Fibroblast of the conjunctiva (primary cell): ENCODE measurements at regions not wholly inside any gene's neighbourhood (a gene's known extent, or its start where the extent isn't known, plus 50 kb on each side); places are given as distances from the start of the nearest gene placed in this dataset.

Source experiments
- DNase-seq: peaks from one replicate; pipeline ENCODE4 v3.0.0-alpha.2; 2010; ENCODE audit warnings: low read depth

DNA sequence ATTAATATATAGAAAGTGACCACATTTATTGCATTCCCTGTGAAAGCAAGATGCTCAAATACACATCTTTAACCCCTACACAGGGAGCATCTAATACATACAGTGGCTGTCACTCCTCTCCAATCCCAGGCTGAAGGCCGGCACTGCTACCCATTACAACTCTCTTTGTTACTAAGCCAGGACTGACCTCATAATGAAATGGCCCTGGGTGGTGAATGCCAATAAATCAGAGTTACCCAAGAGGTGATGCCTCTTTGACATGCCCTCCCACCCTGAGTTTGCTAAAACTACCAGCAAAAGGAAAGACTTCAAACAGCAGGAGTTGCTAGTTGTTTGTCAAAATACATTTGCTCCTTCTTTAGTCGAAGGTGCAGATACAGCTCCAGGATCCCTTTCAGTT, 214.2 kb downstream of the FOXA2 start:
- DNase-seq, result no peak

DNA sequence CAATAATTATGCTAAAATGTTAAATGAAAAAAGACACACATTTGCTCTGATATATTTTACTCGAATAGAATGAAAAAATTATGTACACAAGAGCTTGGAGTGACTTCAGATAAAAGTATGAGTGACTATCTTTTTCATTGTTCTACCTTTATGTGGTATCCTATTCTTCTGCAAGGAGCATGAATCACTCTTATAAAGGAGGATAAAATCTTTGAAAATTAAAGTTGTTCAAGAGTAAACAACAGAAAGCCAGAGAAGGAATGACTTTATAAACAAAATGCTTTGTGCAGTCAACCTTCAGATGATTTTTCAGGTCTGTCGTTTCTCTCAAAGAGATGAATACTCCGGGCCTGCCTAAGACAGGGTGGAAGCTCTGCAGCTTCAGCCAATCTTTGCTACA, 215.3 kb downstream of the FOXA2 start:
- no peak for DNase-seq

DNA sequence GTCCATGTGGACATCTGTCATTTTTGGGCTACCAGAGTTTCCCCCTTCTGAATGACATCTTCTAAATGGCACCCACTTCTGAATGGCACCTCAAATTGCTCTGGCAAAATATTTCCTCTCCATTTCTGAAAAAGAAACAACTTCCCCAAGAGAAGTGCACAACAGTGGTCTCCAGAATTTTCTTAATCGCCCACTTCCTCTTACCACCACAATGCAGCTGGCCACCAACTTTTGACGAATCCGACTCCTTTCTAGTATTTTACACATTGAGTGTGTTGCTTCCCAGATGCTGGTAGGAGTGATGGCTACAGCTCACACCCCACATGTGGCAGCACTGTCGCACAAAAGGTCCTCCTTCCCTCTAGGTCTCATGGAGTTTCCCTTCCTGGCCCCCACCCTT, 216.1 kb downstream of the FOXA2 start:
- DNase-seq, result no peak

DNA sequence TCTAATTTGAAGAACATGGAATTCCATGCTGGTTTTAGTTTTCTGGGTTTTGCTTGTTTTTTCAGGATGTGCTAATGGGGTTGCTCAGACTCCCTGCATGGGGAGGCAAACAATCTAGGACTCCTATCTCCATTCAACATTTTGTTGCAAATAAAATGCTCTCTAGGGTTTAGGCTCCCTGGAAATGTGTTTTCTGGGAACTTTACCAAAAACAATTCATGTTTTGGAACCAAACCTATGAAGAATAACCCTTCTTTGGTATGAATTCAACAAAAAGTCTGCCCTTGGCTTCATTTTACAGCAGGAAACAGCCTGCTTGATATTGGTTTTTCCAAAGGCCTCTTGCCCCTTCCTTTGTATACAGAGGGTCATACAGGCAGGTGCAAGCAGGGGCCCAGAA, 217.7 kb downstream of the FOXA2 start:
- DNase-seq, result no peak

DNA sequence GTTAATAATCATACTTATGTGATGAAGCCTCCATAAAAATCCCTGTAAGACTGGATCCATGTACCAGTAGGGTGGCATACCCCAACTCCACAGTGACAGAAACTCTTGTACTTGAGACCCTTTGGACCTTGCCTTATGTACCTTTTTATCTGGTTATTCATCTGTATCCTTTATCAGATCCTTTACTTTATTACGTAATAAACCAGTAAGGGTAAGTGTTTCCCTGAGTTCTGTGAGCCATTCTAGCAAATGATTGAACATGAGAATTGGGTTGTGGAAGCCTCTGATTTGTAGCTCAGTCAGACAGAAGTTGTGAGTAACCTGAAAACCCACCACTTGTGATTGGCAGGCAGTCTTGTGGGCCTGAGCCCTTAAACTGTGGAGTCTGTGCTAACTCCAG, 229.7 kb downstream of the FOXA2 start:
- no peak for DNase-seq

DNA sequence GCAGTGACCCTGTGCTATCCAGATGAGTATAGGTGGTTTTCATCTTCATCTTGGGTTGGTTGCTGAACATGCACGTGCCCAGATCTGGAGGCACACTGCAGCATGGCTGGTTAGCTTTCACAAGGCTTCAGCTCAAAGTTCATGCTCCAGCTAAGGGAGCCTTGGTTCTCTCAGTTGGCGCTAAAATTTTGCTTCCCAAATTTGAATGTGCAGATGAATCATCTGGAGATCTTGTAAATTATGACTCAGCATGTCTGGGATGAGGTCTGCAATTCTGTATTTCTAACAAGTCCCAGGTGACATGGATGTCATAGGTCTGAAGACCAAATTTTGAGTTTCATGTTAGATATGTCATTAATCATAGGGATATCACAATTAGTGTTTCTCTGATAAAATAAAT, 230.8 kb downstream of the FOXA2 start:
- DNase-seq, result no peak

DNA sequence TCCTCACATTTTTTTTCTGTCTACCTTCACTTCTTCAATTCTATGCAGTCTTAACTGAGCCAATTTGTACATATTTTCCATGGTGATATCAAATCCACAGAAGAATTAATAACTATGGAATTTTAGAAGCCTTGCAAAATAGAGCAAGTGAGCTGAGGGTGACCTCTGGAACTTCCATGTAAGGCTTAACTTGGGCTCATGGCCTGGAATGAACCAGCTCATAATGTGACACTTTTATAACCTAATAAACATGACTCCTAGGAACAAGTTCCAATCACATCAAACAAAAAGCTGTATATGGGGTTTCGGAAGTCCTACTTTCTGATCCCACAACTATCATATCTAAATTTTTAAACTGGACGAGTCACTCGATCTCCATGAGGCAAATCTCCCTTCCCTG, 232.4 kb downstream of the FOXA2 start:
- DNase-seq, result no peak

DNA sequence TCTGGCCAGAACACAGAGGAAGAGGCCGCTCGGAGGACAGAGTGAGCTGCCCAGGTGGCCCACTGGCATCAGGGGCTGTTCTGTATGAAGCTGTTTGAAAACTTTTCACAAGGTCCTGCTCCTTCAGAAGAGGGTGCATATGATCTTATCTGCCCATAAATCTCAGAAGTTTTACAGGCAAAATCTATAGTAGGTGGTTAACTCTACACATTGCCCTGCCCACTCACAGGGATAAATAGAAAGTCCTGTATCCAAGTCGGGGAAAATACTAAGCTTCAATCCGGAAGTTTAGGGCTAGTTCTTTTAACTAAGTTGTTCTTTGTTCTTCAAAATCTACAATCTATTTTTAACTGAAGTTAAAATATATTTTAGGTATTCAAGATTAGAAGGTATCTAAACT, 233.7 kb downstream of the FOXA2 start:
- no peak for DNase-seq

DNA sequence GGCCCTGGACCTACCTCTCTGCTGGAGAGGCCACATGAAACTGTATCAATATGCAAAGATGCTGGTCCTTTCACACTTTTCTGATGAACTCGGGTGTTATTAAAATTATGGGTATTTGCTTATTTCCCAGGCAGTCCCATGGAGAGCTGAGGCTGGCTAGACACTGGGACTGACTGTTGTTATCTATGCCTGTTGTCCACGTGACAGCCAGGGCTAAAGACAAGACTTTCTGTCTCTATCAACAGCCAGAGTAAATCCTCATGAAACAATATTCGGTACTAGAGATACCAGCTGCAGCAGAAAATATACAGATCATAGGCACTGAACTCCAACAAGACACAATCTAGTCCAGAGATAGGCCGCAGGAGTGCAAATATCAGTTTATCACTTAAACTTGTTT, 236.4 kb downstream of the FOXA2 start:
- no peak for DNase-seq

DNA sequence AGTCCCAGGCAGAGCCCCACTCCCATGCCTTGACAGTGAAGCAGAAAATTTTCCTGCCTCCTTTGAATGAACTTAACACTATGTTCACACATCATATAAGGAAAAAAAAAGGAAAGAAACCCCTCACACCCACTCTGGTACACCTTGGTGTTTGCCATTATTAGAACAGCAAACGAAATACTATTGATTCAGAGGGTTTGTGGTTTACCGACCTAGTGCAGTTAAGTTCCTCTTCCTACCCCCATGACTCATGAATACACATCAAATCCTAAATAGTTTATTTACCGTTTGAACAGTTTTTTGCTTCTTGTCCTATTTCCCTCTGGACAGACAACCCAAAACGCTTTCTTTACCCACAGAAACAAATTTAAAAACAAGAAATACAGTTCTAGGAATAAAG, 237.7 kb downstream of the FOXA2 start:
- no peak for DNase-seq

DNA sequence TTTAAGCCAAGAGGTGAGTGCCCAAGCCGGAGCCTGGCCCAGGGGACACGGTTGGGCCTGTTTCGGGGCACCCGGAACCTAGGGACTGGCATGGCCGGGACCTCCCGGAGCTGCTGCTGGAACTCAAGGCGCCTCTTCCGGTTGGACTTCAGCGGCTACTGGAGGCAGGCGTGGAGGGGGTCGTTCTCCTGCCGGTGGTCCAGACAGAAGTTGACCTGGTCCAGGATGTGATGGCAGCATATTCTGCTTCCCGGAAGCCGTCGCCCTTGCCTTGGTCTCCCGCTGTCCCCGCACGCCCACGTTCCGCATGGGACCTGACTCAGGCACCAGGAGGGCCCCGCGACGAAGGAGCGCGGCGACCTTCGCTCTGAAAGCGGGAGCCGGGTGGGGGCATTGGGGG, 240.8 kb downstream of the FOXA2 start:
- DNase-seq, result no peak

DNA sequence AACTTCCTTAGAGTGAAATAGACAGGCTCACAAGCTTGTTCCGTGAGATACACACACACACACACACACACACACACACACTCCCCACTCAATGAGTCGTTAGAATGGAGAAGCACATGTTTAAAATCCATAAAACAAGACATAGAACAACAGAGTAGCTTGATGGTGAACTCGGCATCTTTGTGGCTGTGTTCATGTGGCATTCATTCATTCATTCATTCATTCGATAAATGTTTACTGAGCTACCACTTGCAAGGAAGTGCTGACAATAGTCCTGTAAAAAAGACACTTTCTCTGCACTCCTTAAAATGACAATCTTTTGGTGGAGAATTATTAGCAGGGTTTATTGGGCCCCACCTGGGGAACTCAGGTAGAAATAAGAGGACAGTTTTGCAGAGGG, 242.0 kb downstream of the FOXA2 start:
- no peak for DNase-seq

DNA sequence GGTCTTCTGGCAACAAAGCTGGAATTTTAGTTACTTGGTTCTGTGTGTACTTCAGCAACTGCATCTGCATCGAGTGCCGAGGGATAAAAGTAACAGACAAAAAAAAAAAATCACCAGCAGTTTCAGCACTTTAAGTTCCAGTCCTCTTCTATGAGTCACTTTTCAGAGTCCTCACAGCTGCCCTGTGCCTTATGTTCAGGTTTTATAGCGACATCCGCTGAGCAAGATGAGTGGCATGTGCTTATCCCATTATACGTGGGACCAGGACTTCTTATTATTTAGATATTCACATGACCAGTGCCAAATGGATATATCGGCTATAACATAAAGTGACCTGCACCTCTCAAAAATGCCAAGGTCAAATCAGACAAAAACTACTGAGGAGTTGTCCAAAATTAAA, 242.9 kb downstream of the FOXA2 start:
- DNase-seq, result no peak

DNA sequence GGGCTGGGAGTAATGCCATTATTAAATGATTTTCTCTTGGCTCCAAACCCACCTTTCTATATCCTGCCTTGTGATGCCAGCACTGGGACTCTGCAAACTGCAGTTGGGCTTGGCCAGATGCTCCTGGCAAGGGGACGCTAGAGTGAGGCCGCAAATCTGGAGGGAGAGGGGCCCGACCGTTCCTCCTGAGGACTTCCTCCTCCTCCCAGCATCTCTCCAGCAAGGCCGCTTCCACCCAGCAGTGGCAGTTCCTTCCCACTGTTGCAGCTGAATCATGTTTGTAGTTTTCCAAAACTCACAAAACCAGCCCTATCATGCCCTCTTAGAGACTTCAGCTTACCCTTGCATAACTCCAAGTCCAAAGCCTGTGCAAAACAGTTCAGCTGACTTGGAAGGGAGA, 244.4 kb downstream of the FOXA2 start:
- DNase-seq, result no peak

DNA sequence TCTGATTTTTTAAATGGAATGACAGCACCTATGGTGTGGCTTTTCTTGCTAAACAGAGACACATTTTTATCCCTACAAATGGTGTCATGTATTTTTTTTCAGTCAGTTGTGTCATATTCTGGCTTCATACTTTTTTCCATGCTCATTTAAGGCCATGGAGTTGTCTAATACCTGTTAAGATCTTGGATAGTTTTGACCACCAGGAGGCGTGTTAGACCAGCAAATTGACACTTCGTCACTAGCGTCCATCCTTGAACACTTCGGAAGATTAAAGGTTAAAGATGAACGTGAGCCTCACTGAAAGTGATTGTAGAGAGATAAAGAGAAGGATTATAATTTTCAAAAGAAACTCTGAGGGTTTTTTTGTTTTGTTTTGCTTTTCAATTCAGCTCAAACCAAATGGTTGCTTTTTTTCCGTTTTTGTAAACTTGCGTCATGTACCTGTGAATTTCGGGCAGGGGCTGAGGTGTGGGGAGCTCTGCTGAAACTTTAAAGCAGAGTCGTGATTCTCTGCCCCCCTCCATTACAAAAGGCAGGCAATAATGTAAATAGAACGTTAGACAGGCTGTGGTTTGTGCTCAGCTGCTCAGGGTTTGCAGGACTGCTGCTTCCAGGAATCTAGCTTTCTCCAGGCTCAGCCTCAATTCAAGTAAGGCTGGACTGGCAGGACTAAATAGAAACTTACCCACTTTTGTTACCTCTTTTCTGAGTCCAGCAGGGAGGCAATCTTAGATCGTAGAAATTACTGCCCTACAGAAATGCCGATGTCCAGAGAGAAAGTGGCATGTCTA, 245.1 kb downstream of the FOXA2 start:
- DNase-seq, result peak; percentile 46

DNA sequence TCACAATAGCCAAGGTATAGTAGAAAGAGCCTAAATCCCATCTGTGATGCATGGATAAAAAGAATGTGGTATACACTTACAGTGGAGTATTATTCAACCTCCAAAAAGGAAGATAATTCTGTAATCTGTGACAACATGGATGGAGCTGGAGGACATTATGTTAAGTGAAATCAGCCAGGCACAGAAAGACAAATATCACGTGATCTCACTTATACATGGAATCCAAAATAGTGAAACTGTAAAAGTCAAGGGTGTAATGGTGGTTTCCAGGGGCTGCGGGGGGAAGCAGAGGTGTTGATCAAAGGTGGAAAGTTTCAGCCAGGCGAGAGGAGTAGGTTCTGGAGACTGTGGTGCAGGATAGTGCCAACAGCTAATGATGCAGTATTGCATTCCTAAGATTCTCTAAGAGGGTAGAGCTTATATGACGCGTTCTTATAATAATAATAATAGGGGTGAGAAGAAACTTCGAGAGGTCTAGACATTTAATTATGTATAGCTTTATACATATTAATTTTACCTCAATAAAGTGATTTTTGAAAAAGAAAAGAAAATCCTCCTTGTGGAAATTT, 246.1 kb downstream of the FOXA2 start:
- DNase-seq, result no peak

DNA sequence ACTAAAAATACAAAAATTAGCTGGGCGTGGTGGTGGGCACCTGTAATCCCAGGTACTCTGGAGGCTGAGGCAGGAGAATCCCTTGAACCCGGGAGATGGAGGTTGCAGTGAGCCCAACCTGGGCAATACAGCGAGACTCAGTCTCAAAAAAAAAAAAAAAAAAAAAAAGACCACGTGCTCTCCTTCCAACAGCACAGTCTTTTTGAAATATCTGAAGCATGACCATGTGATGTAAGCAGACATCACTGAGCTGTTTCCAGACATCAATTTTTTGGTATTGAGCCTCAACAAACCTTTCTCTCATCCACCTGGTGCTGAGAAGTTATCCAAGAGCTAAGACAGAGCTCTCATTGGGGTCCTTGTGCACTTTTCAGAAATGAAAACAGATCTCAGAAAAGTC, 249.2 kb downstream of the FOXA2 start:
- DNase-seq, result no peak

DNA sequence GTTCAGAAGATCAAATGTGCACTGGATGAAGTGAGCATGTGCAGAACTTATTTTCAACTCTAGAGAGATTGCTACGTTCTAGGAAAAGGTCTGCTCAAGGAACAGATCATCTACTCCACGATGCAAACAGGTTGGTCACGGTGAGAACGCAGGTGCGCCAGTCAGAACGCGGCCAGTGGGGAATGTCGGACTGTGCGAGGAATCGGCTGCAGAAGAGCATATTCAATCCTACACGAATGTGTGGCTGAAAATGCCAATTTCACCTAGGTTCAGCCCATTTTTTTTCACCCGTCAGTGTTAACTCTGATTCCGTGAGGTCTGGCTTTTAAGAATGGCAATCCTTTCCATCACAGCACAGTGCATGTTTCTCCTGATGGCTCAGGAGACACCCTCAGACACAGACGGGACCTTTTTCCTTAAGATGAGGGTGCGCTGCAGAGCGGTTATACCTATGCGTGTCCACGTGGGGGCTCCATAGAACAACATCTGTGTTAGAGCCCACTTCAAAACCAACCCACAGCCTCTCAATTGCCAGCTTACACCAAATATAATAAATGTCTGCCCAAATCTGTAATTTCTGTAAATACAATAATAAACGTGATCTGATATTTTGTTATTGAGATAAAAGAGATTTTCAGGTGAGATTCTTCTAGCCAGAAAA, 250.4 kb downstream of the FOXA2 start:
- peak; percentile 27 for DNase-seq

DNA sequence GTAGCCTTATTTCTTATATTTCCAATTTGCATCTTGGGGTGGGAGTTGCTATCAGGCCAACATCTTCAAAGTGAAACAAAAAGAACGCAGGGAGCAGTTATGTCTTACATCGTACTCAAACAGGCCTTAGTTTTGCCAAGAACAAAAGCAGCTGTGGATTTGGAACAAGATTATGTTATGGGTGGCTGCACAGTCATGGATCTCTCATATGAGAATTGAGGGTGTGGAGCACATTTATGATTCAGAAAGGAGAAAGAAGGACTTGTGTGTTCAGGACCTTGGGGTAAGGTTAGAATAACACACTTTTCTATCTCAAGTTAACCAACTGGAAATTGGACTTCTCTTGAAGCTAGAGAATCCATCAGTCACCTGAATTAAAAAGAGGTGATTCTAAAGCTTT, 259.9 kb downstream of the FOXA2 start:
- no peak for DNase-seq

DNA sequence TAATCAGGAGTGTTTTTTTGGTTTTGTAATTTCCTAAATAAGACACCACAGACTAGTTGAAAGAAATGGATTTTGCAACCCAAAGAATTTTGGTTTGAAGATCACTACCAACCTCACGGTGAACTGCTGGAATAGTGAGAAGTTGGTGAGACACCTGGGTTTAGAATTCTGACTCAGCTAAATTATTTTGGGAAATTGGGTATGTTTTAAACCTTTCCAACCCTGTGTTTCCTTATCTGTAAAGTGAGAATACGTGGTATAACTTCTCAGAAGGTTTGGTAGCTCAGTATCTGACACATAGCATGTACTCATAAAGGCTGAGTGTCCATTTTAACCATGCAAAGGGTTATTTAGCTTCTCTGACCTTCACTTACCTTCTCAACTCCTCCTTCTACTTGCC, 261.9 kb downstream of the FOXA2 start:
- no peak for DNase-seq

DNA sequence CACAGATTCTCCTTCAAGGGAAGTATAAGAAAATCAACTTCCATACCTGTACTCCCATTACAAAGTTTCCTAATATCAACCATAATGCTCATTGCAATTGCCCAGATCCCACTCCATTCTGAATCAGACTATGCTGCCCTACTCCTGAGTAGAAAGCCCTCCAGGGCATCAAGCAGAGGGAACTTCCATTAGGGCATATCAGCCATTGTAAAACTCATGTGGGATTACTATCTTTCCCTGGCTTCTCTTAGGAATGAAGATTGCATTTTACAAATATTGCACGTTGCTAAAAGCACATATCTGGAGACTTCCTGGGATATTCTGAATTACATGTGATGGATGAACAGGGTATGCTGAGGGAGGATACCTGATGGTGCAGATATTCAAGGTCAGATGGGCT, 263.2 kb downstream of the FOXA2 start:
- DNase-seq, result no peak

DNA sequence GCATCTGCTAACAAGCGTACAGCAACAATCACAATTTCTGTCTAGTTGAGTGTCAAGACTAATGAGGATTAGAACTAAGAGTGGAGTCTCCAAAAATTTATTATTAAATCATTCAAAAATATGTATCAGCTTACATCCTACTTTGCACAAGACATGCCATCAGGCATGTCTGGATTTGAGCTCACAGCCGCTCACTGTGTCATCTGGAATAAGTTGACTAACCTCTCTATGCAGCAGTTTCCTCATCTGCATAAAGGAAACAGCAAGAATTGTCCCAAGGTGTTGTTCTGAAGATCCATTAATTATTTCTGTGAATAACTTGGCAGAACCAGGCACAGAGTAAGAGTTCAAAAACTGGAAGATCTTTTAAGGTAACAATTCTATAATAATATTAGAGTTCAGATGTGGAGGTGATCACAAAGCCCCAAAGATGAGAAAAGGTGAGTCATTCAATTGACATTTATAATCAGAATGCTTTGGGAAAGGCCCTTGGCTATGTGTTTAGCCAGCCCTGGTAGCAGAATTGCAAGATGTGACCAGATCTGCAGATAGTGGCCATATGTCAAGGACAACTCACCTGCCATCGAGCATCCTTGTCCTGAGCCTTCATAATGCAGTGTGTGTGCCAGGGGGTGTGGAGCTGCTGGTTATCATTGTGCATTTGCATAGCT, 264.0 kb downstream of the FOXA2 start:
- no peak for DNase-seq

DNA sequence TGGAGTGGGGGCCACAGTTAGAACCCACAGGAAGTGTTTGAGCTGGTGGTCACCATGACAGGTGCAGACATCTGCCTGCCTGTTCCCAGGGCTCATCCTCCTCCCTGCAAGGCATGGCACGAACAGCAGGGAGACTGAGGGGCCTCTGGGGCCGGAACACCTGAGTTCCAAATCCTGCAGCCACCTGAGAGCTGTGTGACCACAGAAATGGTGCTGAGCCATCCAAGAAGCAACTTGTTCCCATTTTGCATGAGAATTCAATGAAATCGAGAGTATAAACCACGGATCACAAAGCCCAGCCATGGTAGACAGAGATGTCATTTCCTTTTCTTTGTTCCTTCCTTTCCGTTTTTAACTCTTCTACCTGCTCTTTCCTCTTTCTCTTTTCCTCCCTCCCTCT, 268.6 kb downstream of the FOXA2 start:
- no peak for DNase-seq
